ENCODE measurements at regions not wholly inside any gene's neighbourhood (a gene's known extent, or its start where the extent isn't known, plus 50 kb on each side); places are given as distances from the start of the nearest gene placed in this dataset.
A peak's percentile ranks its signal among the peaks of the same experiment; 100 is the strongest.

GRCh38 chr1:81237473-81238089, 563.2 kb upstream of the ADGRL2 start:
- Histone ChIP-seq H3K23ac (ENCODE audit: insufficient read length) (no peak overlapping the region), H3K79me1 (ENCODE audit: low read depth, low read length) (no peaks in the 10 kb centered on the region), H3K4me2 (ENCODE audit: insufficient read depth in 1 of 2, low read depth in 2 of 2, low read length in 2 of 2) (peak overlapping the region; percentile 36 to 69), H4K91ac (replicated peaks; ENCODE audit: insufficient read length, low read length) (peak overlapping the region; percentile 20), H4K5ac (ENCODE audit: insufficient read length, low read depth, low read length) (peak overlapping the region; percentile 89), H3K4me3 (ENCODE audit: extremely low read depth in 1 of 4, insufficient read depth in 2 of 4, low read depth in 3 of 4, low read length in 4 of 4) (peak overlapping the region in 1 of 4 experiments; percentile 38; a peak in 2 of 8 replicates), H3K27me3 (replicated peaks in 1 of 4; ENCODE audit: control insufficient read depth in 3 of 4, extremely low read depth in 1 of 4, insufficient read depth in 3 of 4, low read length in 3 of 4) (no peaks in the 10 kb centered on the region), H3K9ac (replicated peaks in 1 of 4; ENCODE audit: extremely low read depth in 1 of 4, low read depth in 3 of 4, low read length in 3 of 4) (0 out of 7 replicates have a peak overlapping the region, but pooled peaks of 1 of the 4 experiments have one; percentile 22), H3K79me2 (ENCODE audit: control insufficient read depth in 1 of 2, insufficient read depth in 2 of 2, low read length in 2 of 2) (no peaks in the 10 kb centered on the region), H3K56ac (replicated peaks; ENCODE audit: insufficient read length, low read depth, low read length) (peak overlapping the region; percentile 42), H2AFZ (ENCODE audit: low read length) (peak overlapping the region; percentile 47; the same call in 1 of the 2 replicates), H3K4ac (replicated peaks; ENCODE audit: insufficient read length, low read depth, low read length) (peak overlapping the region; percentile 57), H4K8ac (ENCODE audit: extremely low read depth, insufficient read depth, low read length) (no peak overlapping the region), H3K27ac (ENCODE audit: low read depth, low read length) (0 out of 2 replicates have a peak overlapping the region, but pooled peaks have one; percentile 33), H3K14ac (ENCODE audit: insufficient read length) (no peak overlapping the region), H4K20me1 (replicated peaks in 1 of 2; ENCODE audit: control insufficient read depth in 1 of 2, insufficient read depth in 2 of 2, low read length in 2 of 2) (no peaks in the 10 kb centered on the region), H3K23me2 (ENCODE audit: low read depth, low read length) (no peaks in the 10 kb centered on the region), H2BK5ac (ENCODE audit: low read depth, low read length) (peak overlapping the region; percentile 91), H3K36me3 (ENCODE audit: control insufficient read depth in 2 of 4, insufficient read depth in 4 of 4, low read length in 3 of 4) (no peaks in the 10 kb centered on the region), H3K18ac (ENCODE audit: extremely low read depth, low read length) (peak overlapping the region; percentile 84; the same call in 1 of the 2 replicates), H3K4me1 (replicated peaks in 1 of 4; ENCODE audit: control insufficient read depth in 3 of 4, insufficient read depth in 4 of 4, low read length in 3 of 4) (peaks cover 0 to 33% (median 12%) of the 10 kb centered on the region in 4 experiments; a peak in 3 of 7 replicates), H2BK120ac (replicated peaks; ENCODE audit: low read depth, low read length) (peak overlapping the region; percentile 89), H2AK5ac (ENCODE audit: low read depth, low read length) (no peak overlapping the region), H2BK20ac (ENCODE audit: low read length) (peak overlapping the region; percentile 62; the same call in 1 of the 2 replicates), H2BK12ac (ENCODE audit: low read depth, low read length) (peak overlapping the region; percentile 7; the same call in 1 of the 2 replicates), H3K9me3 (ENCODE audit: insufficient read depth in 2 of 2, low read depth in 1 of 2, low read length in 1 of 2) (no peaks in the 10 kb centered on the region), H2BK15ac (ENCODE audit: low read length) (no peak overlapping the region; the same call in 1 of the 2 replicates)
- peak; percentile 58 for FAIRE-seq
- WGBS, 2 experiments (ENCODE audit: extremely low coverage in 1 of 2, insufficient coverage in 1 of 2, insufficient read length in 1 of 2, insufficient replicate concordance in 2 of 2, low coverage in 1 of 2, low lambda C conversion rate in 2 of 2, missing lambda C conversion rate in 1 of 2), result 45% methylated on average over 8 of the region's 8 CpGs; no CpG with 5 or more reads in 1 of the 2 experiments
- no peak for DNase-seq (ENCODE audit: low read depth in 1 of 2, low spot score in 2 of 2)
- ChIA-PET CTCF (ENCODE audit: partially characterized antibody) (no interaction called here), POLR2A (ENCODE audit: partially characterized antibody) (interaction anchor here (1.3 kb wide), 1 partner anchor 565 kb away, joined by 4 read pairs; no protein-coding TSS in a partner anchor)
- TF ChIP-seq ASH2L (IDR thresholded peaks at IDR 0.05; ENCODE audit: low read length) (peak; percentile 27), RNF2 (IDR thresholded peaks at IDR 0.05; ENCODE audit: borderline replicate concordance, low read depth, low read length, missing control alignments, poor library complexity, severe bottlenecking) (no peak), E2F6 (IDR thresholded peaks at IDR 0.05) (no peak)

Data from H1 (cell line).